ENCODE measurements at regions not wholly inside any gene's neighbourhood (a gene's known extent, or its start where the extent isn't known, plus 50 kb on each side); places are given as distances from the start of the nearest gene placed in this dataset.

DNA sequence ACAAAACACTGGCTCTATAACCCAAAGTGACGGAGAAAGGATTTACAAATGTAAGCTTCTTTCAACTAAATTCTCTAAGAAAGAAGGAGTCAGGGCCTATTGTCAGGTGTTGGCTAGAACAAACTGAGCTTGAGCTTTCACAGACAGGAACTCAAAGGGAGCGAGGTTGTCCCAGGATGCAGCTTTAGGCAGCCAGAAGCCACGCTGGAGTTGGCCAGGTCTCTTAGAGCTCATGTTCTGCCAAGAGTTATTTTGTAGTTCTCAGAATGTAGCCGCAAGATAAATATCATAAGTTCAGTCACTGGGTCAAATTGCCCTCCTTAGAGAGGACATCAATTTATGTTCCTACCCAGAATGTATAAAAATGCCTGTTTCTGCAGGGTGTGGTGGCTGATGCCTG, 54.1 kb upstream of the GREB1L start:
- CTCF ChIA-PET: interaction anchor here (0.9 to 1.2 kb wide), 2 partner anchors 8 to 9 kb away, joined by 3 to 5 read pairs; no protein-coding TSS in a partner anchor

More for the DNA sequence above, 54.1 kb upstream of the GREB1L start:
- RAD21 ChIA-PET (ENCODE audit: unreplicated experiment): no interaction called here
- Histone ChIP-seq H3K4me1 (ENCODE audit: control insufficient read depth, insufficient read depth, low read length) (no peaks in the 10 kb centered on the region), H3K4me3 (no peak overlapping the region), H3K27ac (ENCODE audit: control insufficient read depth, insufficient read depth) (no peak overlapping the region), H2AFZ (ENCODE audit: control insufficient read depth, low read depth, low read length) (no peak overlapping the region), H3K9ac (ENCODE audit: control insufficient read depth, insufficient read depth, low read length) (no peak overlapping the region), H3K9me3 (replicated peaks; ENCODE audit: control insufficient read depth, insufficient read depth, low read length) (no peaks in the 10 kb centered on the region), H3K27me3 (replicated peaks in 1 of 2; ENCODE audit: control insufficient read depth in 2 of 2, insufficient read depth in 2 of 2, low read length in 1 of 2) (no peaks in the 10 kb centered on the region), H3K36me3 (ENCODE audit: control insufficient read depth in 2 of 2, insufficient read depth in 2 of 2, low read length in 1 of 2) (no peaks in the 10 kb centered on the region), H3K4me2 (ENCODE audit: control insufficient read depth, insufficient read depth) (no peak overlapping the region), H4K20me1 (ENCODE audit: control insufficient read depth, insufficient read depth) (no peaks in the 10 kb centered on the region), H3K79me2 (ENCODE audit: control insufficient read depth, insufficient read depth, low read length) (no peaks in the 10 kb centered on the region)
- intact Hi-C loops (cut with micrococcal nuclease; ENCODE audit: unreplicated experiment) (no loop called here), in situ Hi-C loops (cut with MboI) (loop anchor here (25.0 kb wide), 1 partner anchor 101 kb away; no protein-coding TSS in a partner anchor)
- DNase-seq (ENCODE audit: low read depth, low spot score): no peak
- POLR2A ChIA-PET: no interaction called here
- no TSS peak for BruUV-seq (replicated peaks)
- SMC1A ChIA-PET (ENCODE audit: uncharacterized antibody, unreplicated experiment): interaction anchor here (0.6 kb wide), 1 partner anchor 282 kb away, joined by 3 read pairs; no protein-coding TSS in a partner anchor
- no peak for ATAC-seq
- no peak for TF ChIP-seq MTA3 (IDR thresholded peaks at IDR 0.05; ENCODE audit: borderline replicate concordance, low read length)
- TF ChIP-seq POLR2AphosphoS2 (IDR thresholded peaks at IDR 0.05; ENCODE audit: low read depth, low read length): no peak
- no peak for TF ChIP-seq ZZZ3 (IDR thresholded peaks at IDR 0.05; ENCODE audit: control insufficient read depth, insufficient read length, low read depth)
- TF ChIP-seq BCLAF1 (IDR thresholded peaks at IDR 0.05): no peak
- TF ChIP-seq JUNB (IDR thresholded peaks at IDR 0.05): no peak
- TF ChIP-seq CHD1 (IDR thresholded peaks at IDR 0.05; ENCODE audit: low read depth, low read length): no peak
- FAIRE-seq: no peak
- 61% methylated on average over 4 of the region's 4 CpGs for WGBS (ENCODE audit: insufficient coverage, insufficient replicate concordance, low lambda C conversion rate, missing lambda C conversion rate)
